SH-SY5Y (cell line): ENCODE measurements at regions not wholly inside any gene's neighbourhood (a gene's known extent, or its start where the extent isn't known, plus 50 kb on each side); places are given as distances from the start of the nearest gene placed in this dataset.

Experiments used
- GATA2 ChIP-seq: IDR thresholded peaks from 2 replicates; pipeline ENCODE4 v1.6.1; 2011; ENCODE audit warnings: mild to moderate bottlenecking, low read depth, low read length
- GATA3 ChIP-seq: IDR thresholded peaks from 2 replicates; pipeline ENCODE4 v1.6.1; 2011; ENCODE audit warnings: low read depth, mild to moderate bottlenecking, low read length, moderate library complexity

DNA sequence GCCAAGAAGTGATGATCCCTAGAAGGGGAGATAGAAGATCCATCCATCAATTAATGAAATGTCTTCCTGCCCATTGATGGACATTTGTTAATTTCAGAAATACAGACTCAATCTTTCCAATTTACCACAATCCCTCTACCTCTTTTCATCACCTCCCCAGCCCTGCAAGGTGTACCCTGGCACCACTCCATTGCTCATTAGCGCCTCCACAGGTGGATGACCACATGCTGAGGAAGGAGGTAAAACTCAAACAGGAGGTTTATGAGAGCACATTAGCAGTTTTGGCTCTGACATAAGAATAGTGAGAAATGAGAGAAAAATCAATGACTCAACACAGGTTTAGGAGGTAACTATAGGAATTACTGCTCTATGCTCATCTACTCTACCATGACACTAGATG, 208.0 kb downstream of the C1D start:
- TF ChIP-seq GATA3 (no peak), GATA2 (no peak)
